Astrocyte of the spinal cord (primary cell): ENCODE measurements at regions not wholly inside any gene's neighbourhood (a gene's known extent, or its start where the extent isn't known, plus 50 kb on each side); places are given as distances from the start of the nearest gene placed in this dataset.
A peak's percentile ranks its signal among the peaks of the same experiment; 100 is the strongest.

Source experiments
- DNase-seq: peaks from one replicate; pipeline ENCODE4 v3.0.0; 2011; ENCODE audit warnings: low read depth, low spot score
- H3K4me3 ChIP-seq: 2 replicates; pipeline ENCODE4 v1.5.1; 2011; ENCODE audit warnings: low read depth, mild to moderate bottlenecking, low read length, moderate library complexity
- CTCF ChIP-seq: IDR thresholded peaks from 2 replicates; pipeline ENCODE4 v1.5.1; 2012; ENCODE audit warnings: low read depth, mild to moderate bottlenecking, low read length, inconsistent platforms
- in situ Hi-C: cut with HindIII; loops from 2 replicates; pipeline ENCODE4 v1.10.0; 2017; ENCODE audit warnings: low sequenced_read_pairs

- DNase-seq = no peak
- no peak overlapping the region for H3K4me3 ChIP-seq
- in situ Hi-C loops = no loop called here
- no peak for TF ChIP-seq CTCF
Observed at GRCh38 chr4:177155454-177155853, 154.2 kb upstream of the NEIL3 start.

GRCh38 chr4:177159600-177159999 lies 150.1 kb upstream of the NEIL3 start:
- TF ChIP-seq CTCF = no peak
- no peak overlapping the region for H3K4me3 ChIP-seq
- no peak for DNase-seq
- in situ Hi-C loops = no loop called here

DNA sequence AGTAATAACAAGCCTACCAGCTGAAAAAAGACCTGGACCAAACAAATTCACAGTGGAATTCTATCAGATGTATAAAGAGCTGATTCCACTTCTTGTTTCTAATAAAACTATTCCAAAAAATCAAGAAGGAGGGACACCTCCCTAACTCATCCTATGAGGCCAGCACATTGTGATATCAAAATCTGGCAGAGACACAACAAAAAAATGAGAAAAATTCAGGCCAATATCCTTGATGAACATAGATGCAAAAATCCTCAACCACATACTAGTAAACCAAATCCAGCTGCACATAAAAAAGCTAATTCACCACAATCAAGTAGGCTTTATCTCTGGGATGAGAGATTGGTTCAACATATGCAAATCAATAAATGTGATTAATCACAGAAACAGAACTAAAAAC lies 147.9 kb upstream of the NEIL3 start:
- TF ChIP-seq CTCF = no peak
- in situ Hi-C loops = no loop called here
- no peak for DNase-seq
- H3K4me3 ChIP-seq = no peak overlapping the region

DNA sequence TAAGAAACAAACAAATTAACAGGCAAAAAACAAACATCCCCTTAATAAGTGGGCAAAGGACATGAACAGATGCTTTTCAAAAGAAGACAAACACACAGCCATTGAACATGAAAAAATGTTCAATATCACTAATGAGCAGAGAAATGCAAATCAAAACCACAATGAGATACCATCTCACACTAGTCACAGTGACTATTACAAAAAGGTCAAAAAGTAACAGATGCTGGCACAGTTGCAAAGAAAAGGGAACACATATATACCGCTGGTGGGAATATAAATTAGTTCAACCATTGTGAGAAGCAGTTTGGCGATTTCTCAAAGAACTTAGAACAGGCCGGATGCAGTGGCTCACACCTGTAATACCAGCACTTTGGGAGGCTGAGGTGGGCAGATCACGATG lies 146.1 kb upstream of the NEIL3 start:
- DNase-seq = peak; percentile 56
- TF ChIP-seq CTCF = no peak
- in situ Hi-C loops = no loop called here
- no peak overlapping the region for H3K4me3 ChIP-seq

DNA sequence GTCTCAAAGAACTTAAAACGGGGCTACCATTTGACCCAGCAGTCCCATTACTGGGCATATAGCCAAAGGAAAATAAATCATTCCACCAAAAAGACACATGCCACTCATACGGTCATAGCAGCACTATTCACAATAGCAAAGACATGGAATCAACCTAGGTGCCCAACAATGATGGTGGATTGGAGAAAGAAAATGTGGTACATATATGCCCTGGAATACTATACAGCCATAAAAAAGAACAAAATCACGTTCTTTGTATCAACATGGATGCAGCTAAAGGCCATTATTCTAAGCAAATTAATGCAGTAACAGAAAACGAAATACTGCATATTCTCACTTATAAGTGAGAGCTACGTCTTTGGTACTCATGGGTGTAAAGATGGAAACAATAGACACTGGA lies 138.1 kb upstream of the NEIL3 start:
- DNase-seq = no peak
- no peak overlapping the region for H3K4me3 ChIP-seq
- in situ Hi-C loops = no loop called here
- TF ChIP-seq CTCF = no peak

- TF ChIP-seq CTCF = no peak
- no peak for DNase-seq
- in situ Hi-C loops = no loop called here
- H3K4me3 ChIP-seq = no peak overlapping the region
Observed at GRCh38 chr4:177175473-177175872, 134.2 kb upstream of the NEIL3 start.

DNA sequence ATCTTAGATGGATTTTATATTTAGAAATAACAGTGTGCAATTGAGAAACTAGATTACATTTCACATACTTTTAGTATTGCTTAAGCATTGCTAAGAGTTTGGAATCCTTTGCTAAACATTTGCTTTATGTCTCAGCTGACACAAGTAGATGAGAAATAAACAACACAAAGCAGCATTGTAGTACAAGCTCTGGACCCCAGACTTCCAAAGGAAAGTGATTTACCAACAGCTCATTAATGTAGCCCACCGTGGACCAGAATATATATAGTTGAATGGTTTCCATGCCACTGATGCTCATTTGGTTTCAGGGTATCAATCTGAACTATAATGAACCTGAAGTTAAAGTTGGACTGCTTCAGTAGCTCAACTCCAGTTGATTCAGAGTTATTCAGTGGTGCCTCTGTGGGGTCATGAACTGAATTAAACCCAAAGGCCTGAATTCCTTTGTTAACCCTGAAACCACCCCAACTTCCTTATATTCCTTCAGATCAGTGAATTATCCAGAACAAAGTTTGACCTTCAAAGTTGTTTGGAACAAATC lies 132.1 kb upstream of the NEIL3 start:
- peak; percentile 25 for DNase-seq
- in situ Hi-C loops = no loop called here
- H3K4me3 ChIP-seq = no peak overlapping the region
- TF ChIP-seq CTCF = no peak
